Suprapubic skin (tissue), 3 donors: ENCODE measurements at regions not wholly inside any gene's neighbourhood (a gene's known extent, or its start where the extent isn't known, plus 50 kb on each side); places are given as distances from the start of the nearest gene placed in this dataset.

Source experiments
- CTCF ChIP-seq, 2 donors: fragments of 200-600 bp in 1 of 2; fragments of 450-650 bp in 1 of 2; sonication (generic) in 1 of 2; IDR thresholded peaks; one replicate each; pipeline ENCODE4 v1.5.1; 2016 to 2019; ENCODE audit warnings: antibody characterized with exemption in 2 of 2, mild to moderate bottlenecking in 1 of 2, moderate library complexity in 1 of 2
- POLR2A ChIP-seq, 2 donors: fragments of 450-650 bp; IDR thresholded peaks; one replicate each; pipeline ENCODE4 v1.6.1; 2017; ENCODE audit warnings: antibody characterized with exemption in 2 of 2, mild to moderate bottlenecking in 2 of 2, moderate library complexity in 2 of 2

DNA sequence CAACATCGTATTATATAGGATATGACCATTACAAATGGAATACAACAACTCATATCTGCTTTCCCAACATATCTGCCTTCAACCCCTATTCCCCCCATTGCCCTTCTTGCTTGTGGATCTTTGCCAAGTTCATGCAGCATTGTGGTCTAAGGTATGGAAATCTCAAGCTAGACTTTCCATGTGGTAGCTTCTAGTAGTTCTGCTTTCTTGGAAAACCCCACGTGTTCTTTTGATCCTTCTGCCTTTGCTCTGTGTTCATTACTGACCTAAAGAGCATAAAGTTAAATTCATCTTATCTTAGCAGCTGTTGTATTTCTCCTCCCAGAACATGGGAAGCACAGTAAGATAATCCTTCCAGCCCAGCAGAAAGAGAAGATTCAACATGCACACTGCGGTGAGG, 202.0 kb upstream of the SALL1 start:
- no peak for TF ChIP-seq POLR2A (IDR thresholded peaks at IDR 0.05)
- TF ChIP-seq CTCF (IDR thresholded peaks at IDR 0.05) = no peak
